DOHH2 (cell line): ENCODE measurements at regions not wholly inside any gene's neighbourhood (a gene's known extent, or its start where the extent isn't known, plus 50 kb on each side); places are given as distances from the start of the nearest gene placed in this dataset.

Experiments used
- EZH2phosphoT487 ChIP-seq: fragments of 200-600 bp; sonication (generic); IDR thresholded peaks from 2 replicates; pipeline ENCODE4 v1.6.1; 2017; ENCODE audit warnings: borderline replicate concordance, mild to moderate bottlenecking, antibody characterized with exemption, low read length, moderate library complexity, mixed read lengths
- TF ChIP-seq, protein P1 (sequence below): fragments of 200-600 bp; sonication (generic); IDR thresholded peaks from one replicate; pipeline ENCODE4 v1.5.1; 2014; ENCODE audit warnings: antibody characterized with exemption, mild to moderate bottlenecking, low read depth, low read length; ENCODE audit not compliant: poor library complexity, severe bottlenecking

DNA sequence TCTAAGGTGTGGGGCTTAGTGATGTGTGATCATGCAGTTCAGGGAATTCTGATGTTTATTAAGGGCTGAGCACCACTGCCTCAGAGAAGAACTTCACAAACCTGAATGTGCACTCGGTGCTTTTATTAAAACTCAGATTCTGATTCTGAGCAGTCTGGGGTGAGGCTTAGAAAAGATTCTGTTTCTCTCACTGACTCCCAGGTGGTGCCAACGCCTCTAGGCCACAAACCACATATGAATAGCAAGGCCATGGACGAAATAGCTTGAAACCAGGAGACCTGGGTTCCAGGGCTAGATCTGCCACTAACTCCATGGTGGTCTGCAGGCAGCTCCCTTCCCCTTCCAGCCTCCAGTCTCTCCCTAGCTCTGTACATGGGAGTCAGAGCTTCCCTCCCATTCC is 169.1 kb downstream of the HS3ST3B1 start:
- TF ChIP-seq, protein P1, sequence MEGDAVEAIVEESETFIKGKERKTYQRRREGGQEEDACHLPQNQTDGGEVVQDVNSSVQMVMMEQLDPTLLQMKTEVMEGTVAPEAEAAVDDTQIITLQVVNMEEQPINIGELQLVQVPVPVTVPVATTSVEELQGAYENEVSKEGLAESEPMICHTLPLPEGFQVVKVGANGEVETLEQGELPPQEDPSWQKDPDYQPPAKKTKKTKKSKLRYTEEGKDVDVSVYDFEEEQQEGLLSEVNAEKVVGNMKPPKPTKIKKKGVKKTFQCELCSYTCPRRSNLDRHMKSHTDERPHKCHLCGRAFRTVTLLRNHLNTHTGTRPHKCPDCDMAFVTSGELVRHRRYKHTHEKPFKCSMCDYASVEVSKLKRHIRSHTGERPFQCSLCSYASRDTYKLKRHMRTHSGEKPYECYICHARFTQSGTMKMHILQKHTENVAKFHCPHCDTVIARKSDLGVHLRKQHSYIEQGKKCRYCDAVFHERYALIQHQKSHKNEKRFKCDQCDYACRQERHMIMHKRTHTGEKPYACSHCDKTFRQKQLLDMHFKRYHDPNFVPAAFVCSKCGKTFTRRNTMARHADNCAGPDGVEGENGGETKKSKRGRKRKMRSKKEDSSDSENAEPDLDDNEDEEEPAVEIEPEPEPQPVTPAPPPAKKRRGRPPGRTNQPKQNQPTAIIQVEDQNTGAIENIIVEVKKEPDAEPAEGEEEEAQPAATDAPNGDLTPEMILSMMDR: no peak
- no peak for TF ChIP-seq EZH2phosphoT487
